ENCODE measurements at regions not wholly inside any gene's neighbourhood (a gene's known extent, or its start where the extent isn't known, plus 50 kb on each side); places are given as distances from the start of the nearest gene placed in this dataset.

GRCh38 chr12:105832806-105833205 is 305.9 kb downstream of the NUAK1 start:
- ATAC-seq (no peak), DNase-seq (no peak)
- no peak overlapping the region for H3K4me3 ChIP-seq (ENCODE audit: low read length)
- H3K4me1 Mint-ChIP-seq: peaks cover 0 to 3% (median 0%) of the 10 kb centered on the region in 7 donors
- H3K36me3 ChIP-seq (ENCODE audit: control insufficient read depth in 2 of 3, insufficient read depth in 3 of 3, low read length in 3 of 3): no peaks in the 10 kb centered on the region
- CTCF ChIA-PET: no interaction called here
- H3K9me3 ChIP-seq (ENCODE audit: control insufficient read depth in 2 of 3, low read length in 3 of 3): no peaks in the 10 kb centered on the region
- no peak overlapping the region for H3K27ac Mint-ChIP-seq
- H3K4me3 Mint-ChIP-seq: no peak overlapping the region
- no peaks in the 10 kb centered on the region for H3K36me3 Mint-ChIP-seq
- no peak overlapping the region for H3K27ac ChIP-seq (ENCODE audit: low read depth, low read length)
- intact Hi-C loops (cut with micrococcal nuclease): no loop called here
- POLR2A ChIA-PET: no interaction called here
- H3K27me3 Mint-ChIP-seq: peaks cover 0 to 6% (median 0%) of the 10 kb centered on the region in 5 donors
- H3K9me3 Mint-ChIP-seq: no peaks in the 10 kb centered on the region
- H3K4me1 ChIP-seq (ENCODE audit: control insufficient read depth in 2 of 2, insufficient read depth in 2 of 2, low read length in 2 of 2): no peaks in the 10 kb centered on the region
- no peaks in the 10 kb centered on the region for H3K27me3 ChIP-seq (ENCODE audit: control insufficient read depth in 2 of 2, insufficient read depth in 2 of 2, low read length in 2 of 2)

- Mint-ChIP-seq H3K27me3 (peaks cover 0 to 7% (median 2%) of the 10 kb centered on the region in 5 donors), H3K27ac (no peak overlapping the region), H3K4me3 (no peak overlapping the region), H3K9me3 (no peaks in the 10 kb centered on the region), H3K4me1 (peaks cover 0 to 3% (median 0%) of the 10 kb centered on the region in 7 donors), H3K36me3 (no peaks in the 10 kb centered on the region)
- H3K27me3 ChIP-seq (ENCODE audit: control insufficient read depth in 2 of 2, insufficient read depth in 2 of 2, low read length in 2 of 2): no peaks in the 10 kb centered on the region
- no peaks in the 10 kb centered on the region for H3K4me1 ChIP-seq (ENCODE audit: control insufficient read depth in 2 of 2, insufficient read depth in 2 of 2, low read length in 2 of 2)
- no peaks in the 10 kb centered on the region for H3K9me3 ChIP-seq (ENCODE audit: control insufficient read depth in 2 of 3, low read length in 3 of 3)
- DNase-seq (no peak), ATAC-seq (no peak)
- ChIA-PET CTCF (no interaction called here), POLR2A (no interaction called here)
- intact Hi-C loops (cut with micrococcal nuclease): no loop called here
- H3K4me3 ChIP-seq (ENCODE audit: low read length): no peak overlapping the region
- no peak overlapping the region for H3K27ac ChIP-seq (ENCODE audit: low read depth, low read length)
- H3K36me3 ChIP-seq (ENCODE audit: control insufficient read depth in 2 of 3, insufficient read depth in 3 of 3, low read length in 3 of 3): no peaks in the 10 kb centered on the region
Measured at GRCh38 chr12:105834496-105834895, 304.3 kb downstream of the NUAK1 start.

- H3K27me3 Mint-ChIP-seq: peaks cover 0 to 7% (median 2%) of the 10 kb centered on the region in 5 donors
- H3K4me3 Mint-ChIP-seq: no peak overlapping the region
- ChIA-PET CTCF (no interaction called here), POLR2A (no interaction called here)
- no peaks in the 10 kb centered on the region for H3K36me3 Mint-ChIP-seq
- Histone ChIP-seq H3K27me3 (ENCODE audit: control insufficient read depth in 2 of 2, insufficient read depth in 2 of 2, low read length in 2 of 2) (no peaks in the 10 kb centered on the region), H3K4me3 (ENCODE audit: low read length) (no peak overlapping the region), H3K9me3 (ENCODE audit: control insufficient read depth in 2 of 3, low read length in 3 of 3) (no peaks in the 10 kb centered on the region), H3K27ac (ENCODE audit: low read depth, low read length) (no peak overlapping the region), H3K36me3 (ENCODE audit: control insufficient read depth in 2 of 3, insufficient read depth in 3 of 3, low read length in 3 of 3) (no peaks in the 10 kb centered on the region), H3K4me1 (ENCODE audit: control insufficient read depth in 2 of 2, insufficient read depth in 2 of 2, low read length in 2 of 2) (no peaks in the 10 kb centered on the region)
- no peak for ATAC-seq
- H3K4me1 Mint-ChIP-seq: peaks cover 0 to 3% (median 0%) of the 10 kb centered on the region in 7 donors
- H3K27ac Mint-ChIP-seq: no peak overlapping the region
- intact Hi-C loops (cut with micrococcal nuclease): no loop called here
- DNase-seq: no peak
- no peaks in the 10 kb centered on the region for H3K9me3 Mint-ChIP-seq
Measured at GRCh38 chr12:105835580-105836241, 303.0 kb downstream of the NUAK1 start.

- H3K36me3 Mint-ChIP-seq: no peaks in the 10 kb centered on the region
- H3K9me3 Mint-ChIP-seq: no peaks in the 10 kb centered on the region
- no peaks in the 10 kb centered on the region for H3K36me3 ChIP-seq (ENCODE audit: control insufficient read depth in 2 of 3, insufficient read depth in 3 of 3, low read length in 3 of 3)
- H3K27ac ChIP-seq (ENCODE audit: low read depth, low read length): no peak overlapping the region
- no peak overlapping the region for H3K27ac Mint-ChIP-seq
- peaks cover 0 to 7% (median 2%) of the 10 kb centered on the region in 5 donors for H3K27me3 Mint-ChIP-seq
- no peak overlapping the region for H3K4me3 Mint-ChIP-seq
- H3K4me1 ChIP-seq (ENCODE audit: control insufficient read depth in 2 of 2, insufficient read depth in 2 of 2, low read length in 2 of 2): no peaks in the 10 kb centered on the region
- intact Hi-C loops (cut with micrococcal nuclease): no loop called here
- H3K4me1 Mint-ChIP-seq: peaks cover 0 to 3% (median 0%) of the 10 kb centered on the region in 7 donors
- POLR2A ChIA-PET: no interaction called here
- CTCF ChIA-PET: no interaction called here
- H3K9me3 ChIP-seq (ENCODE audit: control insufficient read depth in 2 of 3, low read length in 3 of 3): no peaks in the 10 kb centered on the region
- no peaks in the 10 kb centered on the region for H3K27me3 ChIP-seq (ENCODE audit: control insufficient read depth in 2 of 2, insufficient read depth in 2 of 2, low read length in 2 of 2)
- DNase-seq: no peak
- no peak overlapping the region for H3K4me3 ChIP-seq (ENCODE audit: low read length)
- ATAC-seq: no peak
Measured at GRCh38 chr12:105836242-105836622, 302.5 kb downstream of the NUAK1 start.

- Mint-ChIP-seq H3K36me3 (no peaks in the 10 kb centered on the region), H3K27ac (no peak overlapping the region)
- H3K4me1 ChIP-seq (ENCODE audit: control insufficient read depth in 2 of 2, insufficient read depth in 2 of 2, low read length in 2 of 2): no peaks in the 10 kb centered on the region
Measured at GRCh38 chr12:105839629-105840127, 299.1 kb downstream of the NUAK1 start.

GRCh38 chr12:105840384-105840783 is 298.4 kb downstream of the NUAK1 start:
- peaks cover 0 to 3% (median 0%) of the 10 kb centered on the region in 7 donors for H3K4me1 Mint-ChIP-seq
- ChIA-PET POLR2A (no interaction called here), CTCF (no interaction called here)
- Histone ChIP-seq H3K4me3 (ENCODE audit: low read length) (no peak overlapping the region), H3K4me1 (ENCODE audit: control insufficient read depth in 2 of 2, insufficient read depth in 2 of 2, low read length in 2 of 2) (no peaks in the 10 kb centered on the region), H3K27me3 (ENCODE audit: control insufficient read depth in 2 of 2, insufficient read depth in 2 of 2, low read length in 2 of 2) (no peaks in the 10 kb centered on the region), H3K36me3 (ENCODE audit: control insufficient read depth in 2 of 3, insufficient read depth in 3 of 3, low read length in 3 of 3) (no peaks in the 10 kb centered on the region), H3K9me3 (ENCODE audit: control insufficient read depth in 2 of 3, low read length in 3 of 3) (no peaks in the 10 kb centered on the region), H3K27ac (ENCODE audit: low read depth, low read length) (no peak overlapping the region)
- H3K36me3 Mint-ChIP-seq: no peaks in the 10 kb centered on the region
- H3K27me3 Mint-ChIP-seq: peaks cover 0 to 7% (median 2%) of the 10 kb centered on the region in 5 donors
- H3K4me3 Mint-ChIP-seq: no peak overlapping the region
- intact Hi-C loops (cut with micrococcal nuclease): no loop called here
- DNase-seq: no peak
- H3K27ac Mint-ChIP-seq: no peak overlapping the region
- H3K9me3 Mint-ChIP-seq: no peaks in the 10 kb centered on the region
- no peak for ATAC-seq

More at GRCh38 chr12:105839629-105840127, 299.1 kb downstream of the NUAK1 start:
- no peak overlapping the region for H3K27ac ChIP-seq (ENCODE audit: low read depth, low read length)
- no peak overlapping the region for H3K4me3 ChIP-seq (ENCODE audit: low read length)
- ATAC-seq (no peak), DNase-seq (no peak)
- POLR2A ChIA-PET: no interaction called here
- no peak overlapping the region for H3K4me3 Mint-ChIP-seq
- no peaks in the 10 kb centered on the region for H3K9me3 Mint-ChIP-seq
- CTCF ChIA-PET: no interaction called here
- no peaks in the 10 kb centered on the region for H3K36me3 ChIP-seq (ENCODE audit: control insufficient read depth in 2 of 3, insufficient read depth in 3 of 3, low read length in 3 of 3)
- peaks cover 0 to 3% (median 0%) of the 10 kb centered on the region in 7 donors for H3K4me1 Mint-ChIP-seq
- H3K27me3 ChIP-seq (ENCODE audit: control insufficient read depth in 2 of 2, insufficient read depth in 2 of 2, low read length in 2 of 2): no peaks in the 10 kb centered on the region
- intact Hi-C loops (cut with micrococcal nuclease): no loop called here
- no peaks in the 10 kb centered on the region for H3K9me3 ChIP-seq (ENCODE audit: control insufficient read depth in 2 of 3, low read length in 3 of 3)
- H3K27me3 Mint-ChIP-seq: peaks cover 0 to 7% (median 2%) of the 10 kb centered on the region in 5 donors

GRCh38 chr12:105841840-105842239 is 296.9 kb downstream of the NUAK1 start:
- Histone ChIP-seq H3K36me3 (ENCODE audit: control insufficient read depth in 2 of 3, insufficient read depth in 3 of 3, low read length in 3 of 3) (no peaks in the 10 kb centered on the region), H3K27ac (ENCODE audit: low read depth, low read length) (no peak overlapping the region), H3K4me3 (ENCODE audit: low read length) (no peak overlapping the region), H3K9me3 (ENCODE audit: control insufficient read depth in 2 of 3, low read length in 3 of 3) (no peaks in the 10 kb centered on the region), H3K4me1 (ENCODE audit: control insufficient read depth in 2 of 2, insufficient read depth in 2 of 2, low read length in 2 of 2) (no peaks in the 10 kb centered on the region), H3K27me3 (ENCODE audit: control insufficient read depth in 2 of 2, insufficient read depth in 2 of 2, low read length in 2 of 2) (no peaks in the 10 kb centered on the region)
- Mint-ChIP-seq H3K4me3 (no peak overlapping the region), H3K9me3 (peaks cover 0 to 2% (median 0%) of the 10 kb centered on the region in 11 donors), H3K27ac (no peak overlapping the region), H3K4me1 (no peaks in the 10 kb centered on the region), H3K36me3 (no peaks in the 10 kb centered on the region), H3K27me3 (peaks cover 0 to 7% (median 2%) of the 10 kb centered on the region in 5 donors)
- POLR2A ChIA-PET: no interaction called here
- intact Hi-C loops (cut with micrococcal nuclease): no loop called here
- DNase-seq (no peak), ATAC-seq (no peak)
- CTCF ChIA-PET: no interaction called here

Measured in naive thymus-derived CD4-positive, alpha-beta T cell (primary cell).